Lower lobe of right lung (tissue), 2 donors: ENCODE measurements at regions not wholly inside any gene's neighbourhood (a gene's known extent, or its start where the extent isn't known, plus 50 kb on each side); places are given as distances from the start of the nearest gene placed in this dataset.

Source experiments
- ATAC-seq, 2 donors: fragments of 200-7000 bp; cut with Tn5 transposase; one replicate each; pipeline ENCODE4 v1.9.1; 2020 to 2022; ENCODE audit warnings: mild to moderate bottlenecking in 2 of 2, moderate library complexity in 2 of 2
- DNase-seq: peaks from one replicate; pipeline ENCODE4 v3.0.0-alpha.2; 2020
- H3K27ac ChIP-seq: fragments of 200-600 bp; one replicate; pipeline ENCODE4 v1.8.0; 2022
- H3K27me3 ChIP-seq: fragments of 200-600 bp; one replicate; pipeline ENCODE4 v1.8.0; 2022; ENCODE audit warnings: low read depth
- H3K36me3 ChIP-seq: fragments of 200-600 bp; one replicate; pipeline ENCODE4 v1.8.0; 2022; ENCODE audit warnings: mild to moderate bottlenecking
- H3K4me1 ChIP-seq: fragments of 200-600 bp; one replicate; pipeline ENCODE4 v1.8.0; 2022
- H3K4me3 ChIP-seq: fragments of 200-600 bp; one replicate; pipeline ENCODE4 v1.8.0; 2022; ENCODE audit warnings: mild to moderate bottlenecking
- H3K9me3 ChIP-seq: fragments of 200-600 bp; one replicate; pipeline ENCODE4 v1.8.0; 2022
- intact Hi-C: fragments of 100-400 bp; cut with DNase I; formaldehyde crosslinking; loops from one replicate; pipeline ENCODE4 v1.11.0; 2022
- TF ChIP-seq, protein P1 (sequence below): fragments of 200-600 bp; IDR thresholded peaks from one replicate; pipeline ENCODE4 v1.8.0; 2022; ENCODE audit warnings: antibody characterized with exemption, mild to moderate bottlenecking
- donor health status: DM: no; HTN: yes; CAD: no; lungs with severe emphysema.

DNA sequence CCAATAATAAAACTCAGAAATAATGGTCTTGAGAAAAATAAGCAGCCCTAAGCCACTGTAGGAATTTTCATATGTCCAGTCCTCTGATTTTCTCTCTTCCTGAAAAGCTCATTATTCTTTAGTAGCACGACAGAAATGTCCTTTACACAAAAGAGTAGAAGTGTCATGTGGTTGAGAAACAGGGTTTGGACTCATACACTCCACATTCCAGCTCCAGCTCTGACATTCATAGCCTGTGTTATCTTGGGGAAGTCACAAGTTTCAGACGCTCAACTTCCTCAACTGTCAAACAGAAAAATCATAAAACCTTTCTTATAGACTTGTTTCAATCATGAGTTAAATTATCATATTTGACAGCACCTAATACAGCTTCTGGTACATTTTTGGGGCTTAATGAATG lies 511.5 kb downstream of the TNS1 start:
- no peaks in the 10 kb centered on the region for H3K27me3 ChIP-seq
- H3K27ac ChIP-seq = no peak overlapping the region
- H3K4me1 ChIP-seq = no peaks in the 10 kb centered on the region
- TF ChIP-seq, protein P1, sequence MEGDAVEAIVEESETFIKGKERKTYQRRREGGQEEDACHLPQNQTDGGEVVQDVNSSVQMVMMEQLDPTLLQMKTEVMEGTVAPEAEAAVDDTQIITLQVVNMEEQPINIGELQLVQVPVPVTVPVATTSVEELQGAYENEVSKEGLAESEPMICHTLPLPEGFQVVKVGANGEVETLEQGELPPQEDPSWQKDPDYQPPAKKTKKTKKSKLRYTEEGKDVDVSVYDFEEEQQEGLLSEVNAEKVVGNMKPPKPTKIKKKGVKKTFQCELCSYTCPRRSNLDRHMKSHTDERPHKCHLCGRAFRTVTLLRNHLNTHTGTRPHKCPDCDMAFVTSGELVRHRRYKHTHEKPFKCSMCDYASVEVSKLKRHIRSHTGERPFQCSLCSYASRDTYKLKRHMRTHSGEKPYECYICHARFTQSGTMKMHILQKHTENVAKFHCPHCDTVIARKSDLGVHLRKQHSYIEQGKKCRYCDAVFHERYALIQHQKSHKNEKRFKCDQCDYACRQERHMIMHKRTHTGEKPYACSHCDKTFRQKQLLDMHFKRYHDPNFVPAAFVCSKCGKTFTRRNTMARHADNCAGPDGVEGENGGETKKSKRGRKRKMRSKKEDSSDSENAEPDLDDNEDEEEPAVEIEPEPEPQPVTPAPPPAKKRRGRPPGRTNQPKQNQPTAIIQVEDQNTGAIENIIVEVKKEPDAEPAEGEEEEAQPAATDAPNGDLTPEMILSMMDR = no peak
- no peak for ATAC-seq
- no peaks in the 10 kb centered on the region for H3K9me3 ChIP-seq
- no peak overlapping the region for H3K4me3 ChIP-seq
- H3K36me3 ChIP-seq = no peaks in the 10 kb centered on the region
- DNase-seq = no peak
- intact Hi-C loops = no loop called here

DNA sequence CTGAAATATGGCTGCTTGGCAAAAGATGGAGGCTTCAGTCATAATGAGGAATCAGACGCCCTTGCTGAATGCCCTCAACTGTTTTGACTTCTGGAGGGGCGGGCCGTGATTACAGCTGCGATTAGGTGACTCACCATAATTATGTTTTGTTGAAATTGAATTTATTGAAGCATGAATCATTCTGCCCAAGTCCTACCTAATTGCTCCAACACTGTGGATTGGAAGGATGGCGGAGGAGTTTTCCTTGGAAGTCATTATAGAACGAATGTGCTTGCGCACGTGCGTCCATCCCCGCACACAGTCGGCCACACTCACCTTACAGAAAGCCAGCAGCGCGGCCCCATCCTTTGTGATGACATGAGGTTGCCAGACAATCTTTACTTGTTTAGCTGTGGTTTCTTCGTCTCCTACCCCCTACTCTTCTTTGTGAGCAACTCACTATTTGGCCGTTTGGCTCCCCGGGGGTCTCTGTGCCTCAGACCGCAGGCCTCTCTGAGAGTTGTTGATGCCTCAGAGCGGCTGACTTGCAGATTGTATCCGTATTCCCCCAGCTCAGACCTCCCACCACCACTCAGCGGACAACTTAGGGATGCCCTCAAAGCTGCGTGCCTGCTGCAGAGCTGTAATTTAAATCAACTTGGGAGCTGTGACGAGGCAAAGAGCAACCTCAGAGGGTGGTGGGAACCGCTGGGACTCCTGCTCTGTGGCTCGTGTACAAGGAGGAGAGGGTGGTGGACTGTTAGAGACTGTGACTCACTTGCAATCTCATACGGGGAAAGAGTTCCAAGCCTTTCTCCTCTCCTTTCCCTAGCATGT lies 513.4 kb downstream of the TNS1 start:
- Histone ChIP-seq H3K36me3 (no peaks in the 10 kb centered on the region), H3K9me3 (no peaks in the 10 kb centered on the region), H3K27me3 (no peaks in the 10 kb centered on the region), H3K27ac (no peak overlapping the region), H3K4me1 (no peaks in the 10 kb centered on the region), H3K4me3 (no peak overlapping the region)
- ATAC-seq (no peak), DNase-seq (peak; percentile 45)
- intact Hi-C loops = no loop called here
- TF ChIP-seq, protein P1 = no peak

DNA sequence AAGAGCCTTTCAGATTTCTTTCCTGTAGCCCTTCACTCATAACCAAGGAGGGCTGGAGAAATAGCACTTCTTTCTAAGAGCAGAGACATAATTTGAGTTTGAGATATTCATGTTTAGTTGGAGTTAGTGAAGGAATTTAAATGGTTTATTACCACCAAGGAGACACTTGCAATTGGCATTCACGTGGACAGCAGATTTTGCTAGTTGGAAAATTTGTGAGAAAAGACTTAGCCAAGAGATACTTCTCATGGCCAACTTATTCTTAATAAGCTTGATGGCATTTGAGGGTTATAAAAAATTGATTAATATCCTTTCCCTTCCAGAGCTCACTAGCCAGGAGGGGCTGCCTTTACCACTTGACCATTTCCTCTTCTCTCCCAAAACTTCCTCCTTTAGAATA lies 518.7 kb downstream of the TNS1 start:
- Histone ChIP-seq H3K27ac (no peak overlapping the region), H3K36me3 (no peaks in the 10 kb centered on the region), H3K4me1 (no peaks in the 10 kb centered on the region), H3K4me3 (no peak overlapping the region), H3K27me3 (no peaks in the 10 kb centered on the region), H3K9me3 (no peaks in the 10 kb centered on the region)
- intact Hi-C loops = no loop called here
- no peak for DNase-seq
- no peak for ATAC-seq
- TF ChIP-seq, protein P1 = no peak

GRCh38 chr2:217482056-217482710 lies 520.6 kb downstream of the TNS1 start:
- no peak for ATAC-seq
- intact Hi-C loops = no loop called here
- TF ChIP-seq, protein P1 = no peak

GRCh38 chr2:217481577-217481976 lies 521.2 kb downstream of the TNS1 start:
- H3K4me1 ChIP-seq = no peaks in the 10 kb centered on the region
- no peak overlapping the region for H3K27ac ChIP-seq
- no peak for DNase-seq
- no peaks in the 10 kb centered on the region for H3K36me3 ChIP-seq
- intact Hi-C loops = no loop called here
- no peak for ATAC-seq
- H3K9me3 ChIP-seq = no peaks in the 10 kb centered on the region
- TF ChIP-seq, protein P1 = no peak
- H3K4me3 ChIP-seq = no peak overlapping the region
- no peaks in the 10 kb centered on the region for H3K27me3 ChIP-seq

More at GRCh38 chr2:217482056-217482710, 520.6 kb downstream of the TNS1 start:
- H3K4me3 ChIP-seq = no peak overlapping the region
- no peaks in the 10 kb centered on the region for H3K4me1 ChIP-seq
- H3K27ac ChIP-seq = no peak overlapping the region
- H3K27me3 ChIP-seq = no peaks in the 10 kb centered on the region
- H3K9me3 ChIP-seq = no peaks in the 10 kb centered on the region
- H3K36me3 ChIP-seq = no peaks in the 10 kb centered on the region
- no peak for DNase-seq
